ENCODE measurements at regions not wholly inside any gene's neighbourhood (a gene's known extent, or its start where the extent isn't known, plus 50 kb on each side); places are given as distances from the start of the nearest gene placed in this dataset.
"Not testable (repeated sequence)": the region's sequence is repeated elsewhere in the genome, so short reads cannot be mapped to it uniquely, and the experiment has no call there.

- no peak for DNase-seq
These were observed 428.0 kb upstream of the CAMK1G start for GRCh38 chr1:209155546-209155945.

DNA sequence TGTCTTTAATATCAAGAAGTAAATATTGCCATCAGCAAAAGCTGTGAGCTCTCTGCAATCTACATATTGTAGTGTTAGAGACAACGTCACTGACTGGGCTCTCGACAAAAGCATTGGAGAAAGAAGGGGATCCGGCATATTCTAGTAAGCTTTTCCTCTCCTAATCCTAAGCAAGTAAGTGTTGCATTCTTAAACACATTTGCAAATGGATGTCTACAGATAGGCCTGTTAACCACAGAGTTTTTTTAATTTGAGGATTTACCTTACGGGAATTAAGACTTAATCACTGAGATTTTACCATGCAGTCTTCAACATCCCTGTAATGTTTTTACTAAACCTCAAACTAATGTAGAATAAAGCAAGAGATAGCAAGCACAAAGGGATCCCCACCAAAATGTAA lies 426.5 kb upstream of the CAMK1G start:
- no peak for DNase-seq

DNA sequence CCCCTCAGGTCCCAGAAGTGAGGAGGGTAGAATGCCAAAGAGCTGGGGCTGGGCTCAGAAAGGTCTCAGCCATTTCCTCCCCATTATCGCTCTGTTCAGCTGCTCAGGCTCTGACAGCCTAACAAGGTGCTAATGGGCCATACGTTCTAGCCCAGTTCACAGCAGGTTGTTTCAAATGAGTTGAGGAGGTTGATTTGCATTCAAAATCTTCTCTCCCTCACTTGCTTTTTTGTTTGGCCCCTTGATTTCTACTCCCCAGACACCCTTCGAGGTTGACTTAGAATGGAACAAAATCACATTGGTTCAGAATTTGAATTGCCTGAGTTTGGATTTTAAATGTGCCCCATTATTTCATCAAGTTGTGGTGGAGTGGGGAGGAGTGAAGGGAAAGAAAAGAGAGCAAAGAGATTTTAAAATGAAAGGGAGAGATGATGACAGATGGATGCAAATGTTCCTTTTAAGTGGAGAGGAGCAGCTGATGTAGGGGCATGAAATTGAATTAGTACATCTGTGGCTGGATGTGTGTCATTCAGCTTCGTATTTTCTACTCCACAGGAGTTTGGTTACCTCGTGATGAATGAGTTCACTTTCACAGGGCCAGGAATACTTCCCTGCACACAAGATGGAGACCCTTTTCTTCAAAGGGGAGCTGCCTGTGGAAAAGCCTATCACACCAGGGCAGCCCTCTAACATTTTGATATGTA lies 425.8 kb upstream of the CAMK1G start:
- DNase-seq: no peak

- DNase-seq: no peak
These were observed 424.7 kb upstream of the CAMK1G start for GRCh38 chr1:209158851-209159250.

DNA sequence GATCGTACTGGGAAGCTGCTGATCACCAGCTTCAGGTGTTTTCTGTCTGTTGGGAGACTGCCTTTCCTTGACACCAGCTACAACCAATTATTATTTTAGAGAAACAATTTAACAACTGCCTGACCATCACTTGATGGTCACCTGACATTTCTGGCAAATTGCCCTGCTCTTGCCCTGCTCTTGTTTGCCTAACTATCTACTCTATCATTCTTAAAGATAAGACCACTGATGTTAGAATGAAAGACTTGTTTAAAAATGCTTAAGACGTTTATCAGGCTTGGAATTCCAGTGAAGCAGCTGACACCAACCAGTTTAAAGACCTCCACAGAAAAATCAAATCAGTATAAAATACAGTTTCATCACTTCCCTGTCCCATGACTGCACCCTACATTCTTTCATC lies 423.3 kb upstream of the CAMK1G start:
- no peak for DNase-seq

DNA sequence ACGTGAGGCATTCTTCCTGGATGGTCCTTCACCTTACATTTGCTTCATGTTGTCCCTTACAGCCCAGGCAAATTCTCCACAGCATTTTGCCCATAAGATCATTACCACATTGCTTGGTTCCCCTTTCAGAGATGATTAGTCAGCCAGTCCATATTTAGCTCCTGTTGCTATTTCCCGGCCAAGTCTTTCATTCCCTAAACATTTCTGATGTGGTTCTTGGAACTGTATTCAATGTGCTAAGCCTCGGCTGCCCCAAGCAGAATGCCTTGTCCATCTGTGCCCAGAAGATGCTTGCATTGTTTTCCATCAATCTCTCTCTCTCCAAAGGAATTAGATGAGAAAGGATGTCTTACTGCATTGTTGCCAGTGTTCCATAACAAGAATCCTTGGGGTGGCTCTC lies 420.9 kb upstream of the CAMK1G start:
- no peak for DNase-seq

GRCh38 chr1:209168204-209168603 lies 415.3 kb upstream of the CAMK1G start:
- no peak for DNase-seq

DNA sequence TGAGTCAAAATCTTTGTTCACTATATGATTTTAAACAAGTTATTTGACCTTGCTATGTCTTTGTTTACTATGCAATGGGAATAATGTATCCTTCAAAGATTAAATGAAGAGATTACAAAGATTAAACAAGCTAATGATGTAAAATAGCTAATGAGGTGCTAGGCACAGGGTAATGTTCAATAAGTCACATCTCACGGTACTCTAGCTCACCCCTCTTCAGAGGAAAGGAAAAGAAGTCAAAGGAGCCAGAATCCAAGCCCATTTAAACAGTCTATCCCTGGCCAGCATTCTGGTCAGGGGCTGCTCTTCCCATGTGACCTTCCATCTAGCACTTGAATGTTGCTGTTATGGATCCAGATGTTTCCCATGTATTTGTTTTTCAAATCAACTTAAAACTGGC lies 412.4 kb upstream of the CAMK1G start:
- DNase-seq: no peak

DNA sequence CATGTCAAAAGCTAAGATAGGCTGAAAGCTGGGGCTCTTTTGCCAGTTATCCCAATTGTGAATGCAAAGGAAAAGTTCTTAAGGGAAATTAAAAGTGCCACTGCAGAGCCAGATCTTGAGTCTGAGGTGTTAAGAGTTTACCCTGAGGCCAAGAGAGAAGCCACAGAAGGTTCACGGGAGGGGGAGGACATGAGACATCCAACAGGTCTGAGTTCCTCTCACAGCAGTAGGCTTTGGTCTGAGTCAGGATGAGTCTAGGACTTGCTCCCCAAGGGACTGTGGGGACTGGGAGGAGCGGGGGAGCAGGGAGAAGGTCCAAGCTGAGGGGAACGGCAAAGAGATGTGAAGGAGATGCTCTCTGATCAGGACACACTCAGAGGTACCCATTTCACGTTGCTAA lies 411.2 kb upstream of the CAMK1G start:
- DNase-seq: no peak

DNA sequence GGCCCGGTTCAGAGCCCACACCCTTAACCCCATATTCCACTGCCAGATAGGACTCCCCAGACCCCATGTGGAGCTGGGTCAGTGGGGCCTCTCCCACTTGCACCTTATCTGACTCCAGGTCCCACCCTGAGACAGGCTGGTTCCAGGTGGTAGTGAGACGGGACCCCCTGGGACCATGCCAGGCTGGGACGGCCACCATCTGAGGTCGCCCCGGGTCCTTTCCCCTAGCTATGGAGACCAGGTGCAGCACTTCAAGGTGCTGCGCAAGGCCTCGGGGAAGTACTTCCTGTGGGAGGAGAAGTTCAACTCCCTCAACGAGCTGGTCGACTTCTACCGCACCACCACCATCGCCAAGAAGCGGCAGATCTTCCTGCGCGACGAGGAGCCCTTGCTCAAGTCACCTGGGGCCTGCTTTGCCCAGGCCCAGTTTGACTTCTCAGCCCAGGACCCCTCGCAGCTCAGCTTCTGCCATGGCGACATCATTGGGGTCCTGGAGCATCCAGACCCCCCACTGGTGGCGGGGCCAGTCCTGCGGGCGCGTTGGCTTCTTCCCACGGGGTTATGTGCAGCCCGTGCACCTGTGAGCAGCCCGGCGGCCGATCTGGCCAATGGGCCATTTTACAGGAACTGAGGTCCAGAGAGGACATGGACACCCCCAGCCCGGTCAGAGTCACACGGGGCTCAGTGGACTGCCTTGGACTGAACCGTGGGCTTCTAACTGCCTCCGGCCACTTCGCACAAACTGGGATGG lies 410.5 kb upstream of the CAMK1G start:
- not testable (repeated sequence) for DNase-seq

- DNase-seq: not testable (repeated sequence)
These were observed 409.7 kb upstream of the CAMK1G start for GRCh38 chr1:209173796-209174195.

- DNase-seq: no peak
These were observed 406.6 kb upstream of the CAMK1G start for GRCh38 chr1:209176866-209177430.

DNA sequence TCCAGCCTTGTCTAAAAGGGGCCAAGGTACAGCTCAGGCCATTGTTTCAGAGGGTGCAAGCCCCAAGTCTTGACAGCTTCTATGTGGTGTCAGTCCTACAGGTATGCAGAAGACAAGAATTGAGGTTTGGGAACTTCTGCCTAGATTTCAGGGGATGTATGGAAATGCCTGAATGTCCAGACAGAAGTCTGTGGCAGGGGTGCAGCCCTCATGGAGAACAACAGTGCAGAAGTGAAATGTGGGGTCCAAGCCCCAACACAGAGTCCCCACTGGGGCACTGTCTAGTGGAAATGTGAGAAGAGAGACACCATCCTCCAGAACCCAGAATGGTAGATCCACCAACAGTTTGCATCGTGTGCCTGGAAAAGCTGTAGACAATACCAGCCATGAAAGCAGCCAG lies 400.3 kb upstream of the CAMK1G start:
- DNase-seq: no peak

DNA sequence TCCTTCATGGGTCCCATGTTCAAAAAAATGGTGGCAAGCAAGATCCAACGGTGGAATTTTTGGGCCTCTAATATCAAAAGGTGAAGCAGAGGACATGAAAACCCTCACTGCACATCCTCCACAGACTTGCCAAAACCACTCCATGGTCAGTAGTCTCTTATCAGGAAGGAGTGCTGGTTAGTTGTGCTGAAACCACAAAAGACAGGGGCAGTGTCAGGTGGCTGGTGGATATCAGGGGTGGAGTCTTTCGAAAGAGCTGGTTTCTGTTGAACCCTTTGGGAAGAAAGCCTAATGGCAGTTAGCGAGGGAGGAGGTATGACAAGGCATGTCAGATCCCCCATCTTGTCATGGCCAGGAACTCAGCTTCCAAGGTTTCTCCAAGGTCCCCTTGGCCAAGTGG lies 395.9 kb upstream of the CAMK1G start:
- no peak for DNase-seq

DNA sequence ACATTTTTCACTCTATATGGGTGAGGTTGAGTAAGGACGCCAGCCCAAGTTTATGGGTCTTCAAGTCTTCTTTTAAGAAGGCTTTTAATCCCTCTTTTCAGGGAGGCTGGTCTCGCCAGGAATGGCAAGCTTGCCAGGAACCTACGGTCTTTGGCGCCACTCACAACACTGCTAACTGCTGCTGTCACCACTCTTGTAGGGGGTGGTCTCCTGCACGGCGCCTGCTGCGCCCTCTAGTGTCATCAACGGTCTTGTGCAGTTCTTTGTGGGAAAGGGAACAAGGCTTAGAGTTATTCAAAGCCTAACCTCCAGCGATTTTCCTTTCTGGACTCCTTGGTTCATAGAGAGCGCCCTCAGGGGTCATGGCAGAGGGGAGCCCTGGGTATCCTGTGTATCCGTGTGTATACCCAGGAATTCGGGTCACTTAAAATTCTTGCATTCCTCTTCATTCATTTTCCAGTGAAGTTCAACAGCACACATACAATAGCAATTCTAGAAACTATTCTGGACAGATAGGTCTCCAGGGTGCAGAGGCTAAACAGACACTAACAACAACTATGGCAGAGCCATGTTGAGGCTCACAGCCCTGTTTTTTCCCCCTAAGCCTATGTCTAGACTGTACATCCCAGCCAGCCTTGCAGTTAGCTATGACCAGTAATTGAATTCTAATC lies 392.8 kb upstream of the CAMK1G start:
- no peak for DNase-seq

DNA sequence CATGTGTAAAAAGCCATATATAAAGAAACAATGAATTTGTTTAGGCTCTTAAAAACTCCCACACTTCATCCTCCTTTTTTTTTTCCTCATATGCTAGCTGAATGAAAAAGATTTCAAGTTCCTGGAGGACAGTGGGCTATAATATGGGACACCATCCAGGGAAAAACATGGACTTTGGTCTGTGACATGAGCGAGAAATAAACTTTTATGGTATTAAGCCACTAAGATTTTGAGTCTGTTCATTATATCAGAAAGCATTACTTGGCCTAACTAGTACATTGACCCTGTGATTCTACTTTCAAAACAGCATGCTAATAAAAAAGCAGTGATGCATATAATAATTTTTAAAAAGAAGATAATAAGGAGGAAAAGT lies 392.3 kb upstream of the CAMK1G start:
- DNase-seq: no peak

GRCh38 chr1:209196140-209196539 lies 387.4 kb upstream of the CAMK1G start:
- no peak for DNase-seq

GRCh38 chr1:209198961-209199750 lies 384.4 kb upstream of the CAMK1G start:
- no peak for DNase-seq

DNA sequence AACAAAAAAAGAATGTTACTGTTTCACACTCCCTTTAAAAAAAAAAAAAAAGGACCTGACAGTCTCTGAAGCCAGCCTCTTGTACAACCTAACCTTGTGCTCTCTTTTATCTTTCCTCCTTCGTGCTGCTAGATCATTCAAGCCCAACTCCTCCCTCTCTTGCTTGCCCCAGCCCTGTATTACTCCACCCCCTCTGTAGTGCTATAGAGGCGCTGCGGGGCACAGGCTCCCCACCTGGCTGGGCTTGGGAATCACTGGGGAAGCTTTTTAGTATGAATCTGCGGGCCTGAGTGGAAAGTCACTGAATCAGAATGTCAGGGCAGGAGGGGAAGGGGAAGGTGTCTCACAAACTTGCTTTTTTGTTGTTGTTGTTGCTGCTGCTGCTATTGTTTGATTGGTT lies 383.7 kb upstream of the CAMK1G start:
- DNase-seq: no peak

GRCh38 chr1:209202321-209202720 lies 381.2 kb upstream of the CAMK1G start:
- DNase-seq: not testable (repeated sequence)

DNA sequence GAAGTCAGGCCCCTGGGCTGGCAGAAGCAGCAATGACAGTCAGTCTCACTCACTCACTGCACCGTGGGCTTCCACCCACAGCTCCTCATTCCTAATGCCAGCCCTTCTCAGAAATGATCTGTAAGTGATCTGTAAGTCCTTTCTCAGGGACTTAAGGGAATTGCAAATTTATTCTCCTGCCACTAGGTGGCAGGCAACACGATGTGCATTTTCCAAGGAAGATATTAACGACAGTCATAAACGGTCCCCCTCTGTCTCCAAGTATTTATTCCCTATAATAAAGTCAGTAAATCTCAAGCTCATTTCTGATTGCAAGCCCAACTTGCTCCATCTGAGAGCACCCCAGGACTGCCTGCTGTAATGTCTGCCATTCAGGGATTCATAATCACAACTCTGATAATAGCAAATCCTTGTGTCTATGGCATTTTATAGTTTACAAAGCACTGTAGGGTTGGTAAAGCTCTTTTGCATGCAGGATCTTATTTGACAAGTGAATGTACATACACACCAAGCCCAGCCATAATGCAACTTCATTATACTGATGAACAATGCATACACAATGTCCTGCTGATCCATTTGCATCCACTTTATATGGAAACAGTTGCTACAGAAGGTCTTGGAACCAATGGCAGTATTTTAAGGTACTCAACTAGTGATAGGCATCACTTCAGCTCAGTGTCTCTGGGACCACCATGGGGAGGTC lies 380.5 kb upstream of the CAMK1G start:
- no peak for DNase-seq

- DNase-seq: no peak
These were observed 380.0 kb upstream of the CAMK1G start for GRCh38 chr1:209203533-209203895.

All from activated gamma-delta T cell treated with Interleukin-2 at 50 U/mL for 16 hours (primary cell).